ENCODE measurements at regions not wholly inside any gene's neighbourhood (a gene's known extent, or its start where the extent isn't known, plus 50 kb on each side); places are given as distances from the start of the nearest gene placed in this dataset.

DNA sequence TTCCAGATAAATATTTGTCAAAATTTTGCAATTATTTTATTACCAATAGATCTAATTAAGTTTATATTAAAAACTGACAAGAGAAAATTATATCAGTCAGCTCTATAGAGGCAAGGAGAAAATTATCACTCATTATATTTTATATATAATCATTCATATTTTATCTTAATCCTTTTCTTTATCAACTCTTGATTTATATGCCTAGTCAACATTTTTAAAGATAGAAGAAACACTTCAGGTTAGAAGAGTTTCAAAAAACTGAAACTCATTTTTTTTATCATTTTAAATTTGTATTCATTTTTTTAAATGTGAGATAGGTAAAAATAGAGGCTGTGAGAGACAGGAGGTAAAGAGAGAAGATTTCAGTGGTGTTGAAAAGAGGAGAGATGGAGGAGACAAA is 217.3 kb upstream of the P2RY1 start:
- no peak overlapping the region for H3K4me3 ChIP-seq (ENCODE audit: control insufficient read depth, low read depth, low read length)
- TF ChIP-seq CTCF (conservative IDR thresholded peaks at IDR 0.05; ENCODE audit: control insufficient read depth, insufficient read depth, low read depth, low read length) = no peak
- DNase-seq (ENCODE audit: low read depth) = no peak

GRCh38 chr3:152618529-152618928 is 216.4 kb upstream of the P2RY1 start:
- no peak for TF ChIP-seq CTCF (conservative IDR thresholded peaks at IDR 0.05; ENCODE audit: control insufficient read depth, insufficient read depth, low read depth, low read length)
- DNase-seq (ENCODE audit: low read depth) = no peak
- H3K4me3 ChIP-seq (ENCODE audit: control insufficient read depth, low read depth, low read length) = no peak overlapping the region

GRCh38 chr3:152619691-152620090 is 215.2 kb upstream of the P2RY1 start:
- DNase-seq (ENCODE audit: low read depth) = no peak
- no peak for TF ChIP-seq CTCF (conservative IDR thresholded peaks at IDR 0.05; ENCODE audit: control insufficient read depth, insufficient read depth, low read depth, low read length)

GRCh38 chr3:152620395-152620794 is 214.5 kb upstream of the P2RY1 start:
- no peak for DNase-seq (ENCODE audit: low read depth)
- H3K4me3 ChIP-seq (ENCODE audit: control insufficient read depth, low read depth, low read length) = no peak overlapping the region
- no peak for TF ChIP-seq CTCF (conservative IDR thresholded peaks at IDR 0.05; ENCODE audit: control insufficient read depth, insufficient read depth, low read depth, low read length)

More at GRCh38 chr3:152619691-152620090, 215.2 kb upstream of the P2RY1 start:
- no peak overlapping the region for H3K4me3 ChIP-seq (ENCODE audit: control insufficient read depth, low read depth, low read length)

DNA sequence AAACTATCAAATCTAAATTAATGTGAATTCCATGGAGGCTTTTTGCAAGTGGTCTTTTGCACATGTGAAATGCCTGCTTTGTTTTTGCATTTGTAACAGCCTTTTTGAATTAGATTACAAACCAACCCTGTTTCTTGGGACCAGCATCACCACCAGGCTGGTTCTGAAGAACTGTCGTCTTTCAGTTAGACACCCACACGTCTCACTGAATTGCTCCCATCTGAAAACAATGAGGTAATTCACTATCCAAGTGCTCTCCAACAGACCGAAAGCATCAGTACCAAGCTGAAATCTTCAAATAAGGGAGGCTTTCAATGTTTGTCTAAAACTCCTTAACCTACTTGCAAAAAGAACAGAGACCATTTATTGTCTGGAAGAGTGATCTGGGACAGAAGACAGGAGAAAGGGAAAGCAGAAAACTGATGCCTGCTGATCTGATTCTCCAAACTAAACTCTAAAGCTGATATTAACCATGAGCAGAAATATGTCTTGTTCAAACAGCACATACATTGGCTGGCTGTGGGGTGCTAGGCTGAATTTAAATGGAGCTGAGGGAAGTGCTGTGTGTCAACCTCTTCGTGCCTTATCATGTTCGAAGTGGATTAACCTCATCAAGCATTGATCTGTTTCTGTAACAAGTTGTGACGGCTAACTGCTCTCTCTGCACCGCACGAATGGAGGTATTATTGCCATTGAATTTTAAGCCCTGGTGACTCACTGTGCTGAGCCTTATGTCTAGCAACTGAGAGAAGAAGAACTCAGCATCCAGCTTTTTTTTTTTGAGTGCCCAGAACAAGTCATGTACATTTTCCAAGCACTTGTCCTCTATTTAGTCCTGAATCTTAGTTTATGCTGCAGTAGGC is 213.7 kb upstream of the P2RY1 start:
- TF ChIP-seq CTCF (conservative IDR thresholded peaks at IDR 0.05; ENCODE audit: control insufficient read depth, insufficient read depth, low read depth, low read length) = no peak
- no peak overlapping the region for H3K4me3 ChIP-seq (ENCODE audit: control insufficient read depth, low read depth, low read length)
- DNase-seq (ENCODE audit: low read depth) = no peak

DNA sequence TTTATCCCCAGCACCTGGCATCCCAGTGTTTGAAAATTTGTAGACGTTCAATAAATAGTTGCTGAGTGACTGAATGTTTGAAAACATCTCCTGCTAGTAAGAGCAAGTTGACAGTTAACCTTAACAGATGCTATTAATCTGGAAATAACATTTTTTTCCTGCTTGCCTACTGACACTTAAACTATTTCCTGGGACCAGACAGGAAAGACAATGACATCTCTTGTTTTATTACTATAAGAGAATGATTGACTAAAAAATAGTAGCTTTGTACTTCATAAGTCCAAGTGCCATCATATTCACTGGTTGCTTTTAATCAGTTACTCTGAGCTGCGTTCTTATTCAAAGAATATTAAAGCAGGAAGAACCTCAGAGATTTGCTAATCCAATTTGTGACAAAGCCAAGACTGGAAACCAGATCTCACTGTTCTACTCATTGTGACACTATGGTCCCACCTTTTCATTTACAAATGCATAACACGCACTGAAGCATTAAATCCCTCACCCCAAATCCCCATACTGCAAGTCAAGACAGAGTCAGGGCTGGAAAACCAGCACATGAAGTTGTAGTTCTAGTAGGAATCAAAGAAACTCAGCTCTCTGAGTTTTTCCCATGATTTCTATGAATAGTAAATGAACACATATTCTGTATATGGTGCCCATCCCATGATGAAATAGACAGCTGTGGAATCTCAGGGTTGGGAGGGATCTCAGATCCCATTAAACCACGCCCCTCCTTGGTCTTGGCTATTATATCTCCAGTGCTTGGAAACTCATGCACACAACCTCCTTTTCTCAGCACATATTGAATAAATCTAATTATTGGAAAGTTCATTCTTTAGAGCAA is 212.7 kb upstream of the P2RY1 start:
- H3K4me3 ChIP-seq (ENCODE audit: control insufficient read depth, low read depth, low read length) = no peak overlapping the region
- DNase-seq (ENCODE audit: low read depth) = no peak
- TF ChIP-seq CTCF (conservative IDR thresholded peaks at IDR 0.05; ENCODE audit: control insufficient read depth, insufficient read depth, low read depth, low read length) = no peak
